Gastrocnemius medialis (tissue), 4 donors: ENCODE measurements at regions not wholly inside any gene's neighbourhood (a gene's known extent, or its start where the extent isn't known, plus 50 kb on each side); places are given as distances from the start of the nearest gene placed in this dataset.

Experiments used
- CTCF ChIP-seq, 5 experiments: fragments of 450-650 bp in 3 of 5; fragments of 200-600 bp in 2 of 5; sonication (generic) in 2 of 5; IDR thresholded peaks in 4 of 5; conservative IDR thresholded peaks in 1 of 5; 1 replicate in 4 of 5; 2 replicates in 1 of 5; pipeline ENCODE4 v1.5.1; 2016 to 2019; ENCODE audit warnings: antibody characterized with exemption in 5 of 5, mild to moderate bottlenecking in 3 of 5, moderate library complexity in 3 of 5
- POLR2A ChIP-seq, 2 donors: fragments of 450-650 bp; IDR thresholded peaks; one replicate each; pipeline ENCODE4 v1.6.1; 2017; ENCODE audit warnings: antibody characterized with exemption in 2 of 2, mild to moderate bottlenecking in 2 of 2, moderate library complexity in 2 of 2

DNA sequence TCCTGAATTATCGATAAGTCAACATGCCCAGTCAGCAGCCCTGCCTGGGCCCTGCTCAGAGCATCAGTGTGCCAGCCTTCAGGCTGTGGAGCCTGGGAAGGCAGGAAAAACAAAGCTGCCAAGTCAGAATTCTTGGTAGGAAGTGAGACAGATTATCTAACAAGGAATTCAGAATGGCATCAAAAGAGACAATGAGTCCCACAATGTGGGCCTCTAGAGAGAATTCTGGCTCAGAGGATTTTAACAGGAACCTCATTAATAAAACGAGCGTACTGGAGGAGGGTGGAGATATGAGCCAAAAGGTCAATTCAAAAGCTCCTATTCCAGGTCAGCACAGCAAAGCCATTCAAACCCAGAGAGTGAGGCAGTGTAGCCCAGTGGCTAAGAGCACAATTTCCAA, 327.6 kb upstream of the MMADHC start:
- TF ChIP-seq CTCF (IDR thresholded peaks at IDR 0.05 in 4 of 5, conservative IDR thresholded peaks at IDR 0.05 in 1 of 5) (no peak), POLR2A (IDR thresholded peaks at IDR 0.05) (no peak)
